ENCODE measurements at regions not wholly inside any gene's neighbourhood (a gene's known extent, or its start where the extent isn't known, plus 50 kb on each side); places are given as distances from the start of the nearest gene placed in this dataset.

DNA sequence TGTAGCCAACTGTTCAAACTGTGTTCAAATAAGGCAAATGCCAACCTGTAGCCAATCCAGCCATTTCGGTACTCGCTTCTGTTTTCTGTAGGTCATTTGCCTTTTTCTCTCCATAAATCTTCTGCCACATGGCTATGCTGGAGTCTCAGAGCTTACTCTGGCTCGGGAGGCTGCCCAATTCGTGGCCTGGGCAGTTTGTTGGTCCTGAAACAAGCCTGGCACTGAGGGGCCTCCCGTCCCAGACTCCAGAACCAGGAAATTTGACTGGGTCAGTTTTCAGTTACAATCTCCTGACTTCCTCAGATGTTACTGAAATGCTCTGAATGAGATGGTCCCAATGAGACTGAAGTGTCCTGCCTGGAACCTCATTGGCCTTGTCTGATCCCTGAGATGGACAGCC, 120.8 kb upstream of the NPAS2 start:
- no peak overlapping the region for H3K4me3 Mint-ChIP-seq (ENCODE audit: low read depth)
- H3K27ac Mint-ChIP-seq = no peak overlapping the region
- peaks cover 15% of the 10 kb centered on the region for H3K9me3 Mint-ChIP-seq (ENCODE audit: low read depth)
- H3K36me3 Mint-ChIP-seq (ENCODE audit: insufficient read depth) = no peaks in the 10 kb centered on the region
- TF ChIP-seq, protein P1, sequence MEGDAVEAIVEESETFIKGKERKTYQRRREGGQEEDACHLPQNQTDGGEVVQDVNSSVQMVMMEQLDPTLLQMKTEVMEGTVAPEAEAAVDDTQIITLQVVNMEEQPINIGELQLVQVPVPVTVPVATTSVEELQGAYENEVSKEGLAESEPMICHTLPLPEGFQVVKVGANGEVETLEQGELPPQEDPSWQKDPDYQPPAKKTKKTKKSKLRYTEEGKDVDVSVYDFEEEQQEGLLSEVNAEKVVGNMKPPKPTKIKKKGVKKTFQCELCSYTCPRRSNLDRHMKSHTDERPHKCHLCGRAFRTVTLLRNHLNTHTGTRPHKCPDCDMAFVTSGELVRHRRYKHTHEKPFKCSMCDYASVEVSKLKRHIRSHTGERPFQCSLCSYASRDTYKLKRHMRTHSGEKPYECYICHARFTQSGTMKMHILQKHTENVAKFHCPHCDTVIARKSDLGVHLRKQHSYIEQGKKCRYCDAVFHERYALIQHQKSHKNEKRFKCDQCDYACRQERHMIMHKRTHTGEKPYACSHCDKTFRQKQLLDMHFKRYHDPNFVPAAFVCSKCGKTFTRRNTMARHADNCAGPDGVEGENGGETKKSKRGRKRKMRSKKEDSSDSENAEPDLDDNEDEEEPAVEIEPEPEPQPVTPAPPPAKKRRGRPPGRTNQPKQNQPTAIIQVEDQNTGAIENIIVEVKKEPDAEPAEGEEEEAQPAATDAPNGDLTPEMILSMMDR (IDR thresholded peaks at IDR 0.05; ENCODE audit: unreplicated experiment) = no peak
- peaks cover 19% of the 10 kb centered on the region for H3K27me3 Mint-ChIP-seq
- DNase-seq (ENCODE audit: low spot score, unreplicated experiment) = no peak
- no peaks in the 10 kb centered on the region for H3K4me1 Mint-ChIP-seq (ENCODE audit: low read depth)

DNA sequence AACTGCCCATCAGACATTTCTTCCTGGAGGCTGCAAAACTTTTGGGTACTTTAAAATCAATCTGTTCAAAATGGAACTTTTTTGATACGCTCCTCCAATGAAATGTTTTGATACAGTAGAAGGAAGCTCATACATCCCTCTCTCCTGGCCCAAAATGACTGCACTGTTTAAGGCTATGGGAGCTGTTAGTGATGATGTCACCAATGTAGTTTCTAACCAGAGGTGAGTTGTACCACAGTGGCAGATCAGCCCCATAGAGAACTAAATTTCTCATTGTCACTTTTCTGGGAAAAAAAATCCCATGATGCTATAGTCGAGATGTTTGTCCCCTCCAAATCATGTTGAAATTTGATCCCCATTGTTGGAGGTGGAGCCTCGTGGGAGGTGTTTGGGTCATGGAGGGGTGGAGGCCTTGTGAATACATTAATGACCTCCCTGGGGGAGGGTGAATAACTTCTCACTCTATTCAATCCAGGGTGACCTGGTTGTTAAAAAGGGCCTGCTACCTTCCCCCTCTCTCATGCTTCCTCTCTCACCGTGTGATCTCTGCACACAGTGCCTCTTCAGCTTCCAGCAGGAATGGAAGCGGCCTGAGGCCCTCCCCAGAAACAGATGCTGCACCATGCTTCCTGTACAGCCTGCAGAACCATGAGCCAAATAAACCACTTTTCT, 117.4 kb upstream of the NPAS2 start:
- Mint-ChIP-seq H3K4me3 (ENCODE audit: low read depth) (no peak overlapping the region), H3K4me1 (ENCODE audit: low read depth) (no peaks in the 10 kb centered on the region), H3K36me3 (ENCODE audit: insufficient read depth) (no peaks in the 10 kb centered on the region), H3K9me3 (ENCODE audit: low read depth) (peaks cover 4% of the 10 kb centered on the region), H3K27ac (no peak overlapping the region), H3K27me3 (peaks cover 22% of the 10 kb centered on the region)
- DNase-seq (ENCODE audit: low spot score, unreplicated experiment) = no peak
- TF ChIP-seq, protein P1 (IDR thresholded peaks at IDR 0.05; ENCODE audit: unreplicated experiment) = no peak

DNA sequence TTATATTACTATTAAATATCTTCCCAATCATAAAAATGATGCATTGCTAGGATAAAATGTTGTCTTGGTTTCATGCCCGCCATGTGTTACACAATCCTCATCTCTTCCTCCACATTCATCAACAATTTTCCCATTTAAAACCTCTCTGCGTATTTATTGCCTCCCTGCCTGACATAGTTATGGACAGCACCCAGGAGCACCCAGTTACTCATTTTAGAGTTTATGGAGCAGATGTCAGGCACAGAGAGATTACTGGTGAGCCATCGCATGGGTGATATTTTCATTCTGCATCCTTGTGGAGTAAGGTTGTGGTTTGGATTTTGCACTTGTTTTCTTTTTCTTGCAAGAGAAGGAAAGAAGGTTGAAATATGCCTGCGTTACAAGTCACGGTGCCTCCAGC, 116.7 kb upstream of the NPAS2 start:
- TF ChIP-seq, protein P1 (IDR thresholded peaks at IDR 0.05; ENCODE audit: unreplicated experiment) = no peak
- Mint-ChIP-seq H3K36me3 (ENCODE audit: insufficient read depth) (no peaks in the 10 kb centered on the region), H3K9me3 (ENCODE audit: low read depth) (peaks cover 4% of the 10 kb centered on the region), H3K27me3 (peaks cover 22% of the 10 kb centered on the region), H3K27ac (no peak overlapping the region), H3K4me1 (ENCODE audit: low read depth) (no peaks in the 10 kb centered on the region), H3K4me3 (ENCODE audit: low read depth) (no peak overlapping the region)
- DNase-seq (ENCODE audit: low spot score, unreplicated experiment) = no peak

- Mint-ChIP-seq H3K27me3 (peaks cover 22% of the 10 kb centered on the region), H3K4me3 (ENCODE audit: low read depth) (no peak overlapping the region), H3K4me1 (ENCODE audit: low read depth) (no peaks in the 10 kb centered on the region), H3K27ac (no peak overlapping the region), H3K9me3 (ENCODE audit: low read depth) (peaks cover 4% of the 10 kb centered on the region), H3K36me3 (ENCODE audit: insufficient read depth) (no peaks in the 10 kb centered on the region)
- no peak for DNase-seq (ENCODE audit: low spot score, unreplicated experiment)
- TF ChIP-seq, protein P1 (IDR thresholded peaks at IDR 0.05; ENCODE audit: unreplicated experiment) = no peak
Measured at GRCh38 chr2:100703739-100704138, 116.2 kb upstream of the NPAS2 start.

GRCh38 chr2:100704156-100704555, 115.8 kb upstream of the NPAS2 start:
- peaks cover 22% of the 10 kb centered on the region for H3K27me3 Mint-ChIP-seq
- TF ChIP-seq, protein P1 (IDR thresholded peaks at IDR 0.05; ENCODE audit: unreplicated experiment) = no peak
- H3K4me1 Mint-ChIP-seq (ENCODE audit: low read depth) = no peaks in the 10 kb centered on the region
- no peak overlapping the region for H3K4me3 Mint-ChIP-seq (ENCODE audit: low read depth)
- no peak for DNase-seq (ENCODE audit: low spot score, unreplicated experiment)
- no peaks in the 10 kb centered on the region for H3K36me3 Mint-ChIP-seq (ENCODE audit: insufficient read depth)
- H3K27ac Mint-ChIP-seq = no peak overlapping the region
- H3K9me3 Mint-ChIP-seq (ENCODE audit: low read depth) = peaks cover 4% of the 10 kb centered on the region

Data from progenitor cell of endocrine pancreas (in vitro differentiated cells).